Adrenal gland (tissue), 9 donors: ENCODE measurements at regions not wholly inside any gene's neighbourhood (a gene's known extent, or its start where the extent isn't known, plus 50 kb on each side); places are given as distances from the start of the nearest gene placed in this dataset.
A peak's percentile ranks its signal among the peaks of the same experiment; 100 is the strongest.

Experiments used
- DNase-seq, 7 donors: peaks; one replicate each; pipeline ENCODE4 v3.0.0-alpha.2; 2019 to 2020
- H3K27ac ChIP-seq, 5 donors: fragments of 200-600 bp; sonication (generic) in 4 of 5; 1 replicate in 3 of 5; 2 replicates in 2 of 5; pipeline versions ENCODE4 v1.5.1 to v1.8.0; 2016 to 2020; ENCODE audit warnings: mild to moderate bottlenecking in 1 of 5
- H3K27me3 ChIP-seq: fragments of 200-600 bp; 2 replicates; pipeline ENCODE4 v1.8.0; 2021
- H3K36me3 ChIP-seq, 2 donors: fragments of 200-600 bp; replicated peaks in 1 of 2; 1 replicate in 1 of 2; 2 replicates in 1 of 2; pipeline versions ENCODE4 v1.5.1 to v1.8.0; 2018 to 2022
- H3K4me1 ChIP-seq, 2 donors: fragments of 200-600 bp; replicated peaks in 1 of 2; 1 replicate in 1 of 2; 2 replicates in 1 of 2; pipeline versions ENCODE4 v1.5.1 to v1.8.0; 2018 to 2021
- H3K4me3 ChIP-seq, 4 donors: fragments of 200-600 bp; sonication (generic) in 3 of 4; one replicate each; pipeline ENCODE4 v1.5.1; 2016 to 2018
- H3K9me3 ChIP-seq, 3 donors: fragments of 200-600 bp; sonication (generic) in 1 of 3; replicated peaks in 1 of 3; 1 replicate in 2 of 3; 2 replicates in 1 of 3; pipeline versions ENCODE4 v1.5.1 to v1.8.0; 2016 to 2021
- CTCF ChIP-seq, 6 experiments: fragments of 450-650 bp in 4 of 6; fragments of 200-600 bp in 2 of 6; sonication (generic) in 1 of 6; IDR thresholded peaks; 1 replicate in 5 of 6; 2 replicates in 1 of 6; pipeline versions ENCODE4 v1.5.1 to v1.8.0; 2016 to 2021; ENCODE audit warnings: antibody characterized with exemption in 6 of 6, mild to moderate bottlenecking in 2 of 6, moderate library complexity in 1 of 6
- POLR2A ChIP-seq, 2 donors: fragments of 450-650 bp; IDR thresholded peaks; one replicate each; pipeline ENCODE4 v1.6.1; 2017; ENCODE audit warnings: antibody characterized with exemption in 2 of 2, mild to moderate bottlenecking in 2 of 2, moderate library complexity in 1 of 2
- WGBS, 4 donors: extraction: QIAGEN DNeasy Blood & Tissue Kit in 2 of 4; methylation state at CpG; one replicate each; pipeline versions ENCODE4 v1.1.5 to v1.1.7; 2013 to 2017; 5-methylcytosine and 5-hydroxymethylcytosine counted together
- intact Hi-C, 2 donors: fragments of 100-400 bp; cut with DNase I; formaldehyde crosslinking; loops; one replicate each; pipeline versions ENCODE4 v1.14.1 to v1.15.0; 2022 to 2023
- donor health status: healthy with polysubstance abuse.
- donor health status: Bipolar disorder and iron deficiency.
- donor health status: DM: yes; HTN: yes; CAD: no.
- donor health status: DM: no; HTN: no; CAD: no.
- donor health status: DM: no; HTN: no; CAD: no.

- no peak for TF ChIP-seq CTCF (IDR thresholded peaks at IDR 0.05)
- no peak for TF ChIP-seq POLR2A (IDR thresholded peaks at IDR 0.05)
- Histone ChIP-seq H3K27ac (no peak overlapping the region), H3K27me3 (no peaks in the 10 kb centered on the region), H3K9me3 (no peaks in the 10 kb centered on the region), H3K4me1 (no peaks in the 10 kb centered on the region), H3K36me3 (peaks cover 0 to 3% of the 10 kb centered on the region in 2 donors), H3K4me3 (no peak overlapping the region)
- intact Hi-C loops, result no loop called here
- no peak for DNase-seq
Measured at GRCh38 chr3:147195887-147196286, 210.5 kb downstream of the ZIC4 start.

- peak; percentile 37 to 60 (median 47) for TF ChIP-seq CTCF (IDR thresholded peaks at IDR 0.05)
- TF ChIP-seq POLR2A (IDR thresholded peaks at IDR 0.05), result no peak
- intact Hi-C loops, result no loop called here
- Histone ChIP-seq H3K4me3 (no peak overlapping the region), H3K9me3 (no peaks in the 10 kb centered on the region), H3K27ac (no peak overlapping the region), H3K36me3 (peaks cover 0 to 3% of the 10 kb centered on the region in 2 donors), H3K27me3 (no peaks in the 10 kb centered on the region), H3K4me1 (no peaks in the 10 kb centered on the region)
- 61 to 83% (median 69%) methylated on average over 2 of the region's 2 CpGs for WGBS, 4 donors
- peak in 6 of 7 donors; percentile 12 to 28 (median 20) for DNase-seq
Measured at GRCh38 chr3:147191795-147192385, 214.5 kb downstream of the ZIC4 start.

GRCh38 chr3:147189016-147189415, 217.3 kb downstream of the ZIC4 start:
- Histone ChIP-seq H3K9me3 (no peaks in the 10 kb centered on the region), H3K27me3 (no peaks in the 10 kb centered on the region), H3K27ac (no peak overlapping the region), H3K4me1 (no peaks in the 10 kb centered on the region), H3K36me3 (peaks cover 0 to 3% of the 10 kb centered on the region in 2 donors), H3K4me3 (no peak overlapping the region)
- no peak for DNase-seq
- TF ChIP-seq POLR2A (IDR thresholded peaks at IDR 0.05) (no peak), CTCF (IDR thresholded peaks at IDR 0.05) (no peak)
- WGBS, 4 donors, result 52 to 63% (median 60%) methylated on average over 3 of the region's 3 CpGs
- intact Hi-C loops, result no loop called here

- Histone ChIP-seq H3K36me3 (peaks cover 0 to 3% of the 10 kb centered on the region in 2 donors), H3K27me3 (no peaks in the 10 kb centered on the region), H3K9me3 (no peaks in the 10 kb centered on the region), H3K4me1 (no peaks in the 10 kb centered on the region), H3K27ac (no peak overlapping the region), H3K4me3 (no peak overlapping the region)
- TF ChIP-seq CTCF (IDR thresholded peaks at IDR 0.05) (no peak), POLR2A (IDR thresholded peaks at IDR 0.05) (no peak)
- WGBS, 4 donors, result 59 to 75% (median 71%) methylated on average over 3 of the region's 3 CpGs
- DNase-seq, result no peak
- intact Hi-C loops, result no loop called here
Measured at GRCh38 chr3:147187687-147188086, 218.7 kb downstream of the ZIC4 start.
